Sigmoid colon (tissue), 6 donors: ENCODE measurements at regions not wholly inside any gene's neighbourhood (a gene's known extent, or its start where the extent isn't known, plus 50 kb on each side); places are given as distances from the start of the nearest gene placed in this dataset.

Experiments
- DNase-seq: peaks from one replicate; pipeline ENCODE4 v3.0.0-alpha.2; 2019
- H3K27ac ChIP-seq, 4 donors: fragments of 200-600 bp; sonication (generic); one replicate each; pipeline ENCODE4 v1.5.1; 2016 to 2019; ENCODE audit warnings: mild to moderate bottlenecking in 1 of 4
- H3K27me3 ChIP-seq, 3 donors: fragments of 200-600 bp; sonication (generic); one replicate each; pipeline ENCODE4 v1.5.1; 2019; ENCODE audit warnings: mild to moderate bottlenecking in 1 of 3
- H3K36me3 ChIP-seq, 4 donors: fragments of 200-600 bp; sonication (generic); one replicate each; pipeline ENCODE4 v1.5.1; 2016 to 2019
- H3K4me1 ChIP-seq, 4 donors: fragments of 200-600 bp; sonication (generic); one replicate each; pipeline ENCODE4 v1.5.1; 2017 to 2019
- H3K4me3 ChIP-seq, 4 donors: fragments of 200-600 bp; sonication (generic); one replicate each; pipeline ENCODE4 v1.5.1; 2017 to 2019; ENCODE audit warnings: mild to moderate bottlenecking in 2 of 4, moderate library complexity in 1 of 4
- H3K9me3 ChIP-seq, 4 donors: fragments of 200-600 bp in 3 of 4; sonication (generic) in 3 of 4; one replicate each; pipeline versions ENCODE4 v1.5.1 to v1.6.1; 2013 to 2019
- EP300 ChIP-seq, 4 donors: sonication (generic); formaldehyde crosslinking; IDR thresholded peaks; one replicate each; pipeline ENCODE4 v1.6.1; 2017; ENCODE audit warnings: antibody characterized with exemption in 4 of 4
- POLR2A ChIP-seq, 2 donors: fragments of 450-650 bp; IDR thresholded peaks; one replicate each; pipeline ENCODE4 v1.6.1; 2016; ENCODE audit warnings: antibody characterized with exemption in 2 of 2, mild to moderate bottlenecking in 2 of 2, moderate library complexity in 2 of 2
- POLR2AphosphoS5 ChIP-seq, 4 donors: sonication (generic); formaldehyde crosslinking; IDR thresholded peaks; one replicate each; pipeline ENCODE4 v1.6.1; 2017; ENCODE audit warnings: antibody characterized with exemption in 4 of 4
- WGBS, 2 donors: extraction: QIAGEN DNeasy Blood & Tissue Kit; methylation state at CpG; one replicate each; pipeline ENCODE4 v1.1.7; 2013; 5-methylcytosine and 5-hydroxymethylcytosine counted together
- intact Hi-C: fragments of 100-400 bp; cut with DNase I; formaldehyde crosslinking; loops from one replicate; pipeline ENCODE4 v1.15.1; 2023
- TF ChIP-seq, protein P1 (sequence below), 4 experiments: fragments of 450-650 bp in 3 of 4; fragments of 200-600 bp in 1 of 4; IDR thresholded peaks; one replicate each; pipeline ENCODE4 v1.5.1; 2016 to 2019; ENCODE audit warnings: antibody characterized with exemption in 4 of 4, mild to moderate bottlenecking in 3 of 4, moderate library complexity in 2 of 4
- donor health status: healthy with polysubstance abuse.
- donor health status: healthy.

DNA sequence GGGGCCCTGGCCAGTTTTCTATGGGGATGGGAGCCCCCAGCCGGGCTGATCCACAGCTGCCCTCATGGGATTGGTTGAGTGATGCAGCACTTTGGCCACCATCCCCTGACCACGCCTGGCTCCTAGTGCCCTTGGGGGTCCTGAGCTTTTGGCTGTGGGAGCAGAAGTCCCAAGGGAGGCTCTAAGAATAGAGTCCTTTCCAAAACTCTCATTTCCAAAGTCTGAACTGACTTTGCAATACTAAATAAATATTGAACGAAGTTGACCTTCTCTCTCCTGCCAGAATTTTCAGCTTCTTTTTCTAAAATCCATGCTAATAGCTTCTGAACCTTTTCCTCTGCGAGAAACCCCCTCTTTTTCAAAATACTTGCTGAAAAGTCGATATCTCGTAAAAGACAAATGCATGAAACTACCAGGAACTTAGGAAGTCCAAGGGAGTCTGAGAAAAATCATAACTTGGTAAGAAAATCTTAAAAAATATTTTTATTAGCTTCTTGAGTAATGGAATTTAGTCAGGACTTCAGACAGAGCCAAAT lies 62.7 kb upstream of the IGFBP3 start:
- no peak overlapping the region for H3K27ac ChIP-seq
- no peak for DNase-seq

DNA sequence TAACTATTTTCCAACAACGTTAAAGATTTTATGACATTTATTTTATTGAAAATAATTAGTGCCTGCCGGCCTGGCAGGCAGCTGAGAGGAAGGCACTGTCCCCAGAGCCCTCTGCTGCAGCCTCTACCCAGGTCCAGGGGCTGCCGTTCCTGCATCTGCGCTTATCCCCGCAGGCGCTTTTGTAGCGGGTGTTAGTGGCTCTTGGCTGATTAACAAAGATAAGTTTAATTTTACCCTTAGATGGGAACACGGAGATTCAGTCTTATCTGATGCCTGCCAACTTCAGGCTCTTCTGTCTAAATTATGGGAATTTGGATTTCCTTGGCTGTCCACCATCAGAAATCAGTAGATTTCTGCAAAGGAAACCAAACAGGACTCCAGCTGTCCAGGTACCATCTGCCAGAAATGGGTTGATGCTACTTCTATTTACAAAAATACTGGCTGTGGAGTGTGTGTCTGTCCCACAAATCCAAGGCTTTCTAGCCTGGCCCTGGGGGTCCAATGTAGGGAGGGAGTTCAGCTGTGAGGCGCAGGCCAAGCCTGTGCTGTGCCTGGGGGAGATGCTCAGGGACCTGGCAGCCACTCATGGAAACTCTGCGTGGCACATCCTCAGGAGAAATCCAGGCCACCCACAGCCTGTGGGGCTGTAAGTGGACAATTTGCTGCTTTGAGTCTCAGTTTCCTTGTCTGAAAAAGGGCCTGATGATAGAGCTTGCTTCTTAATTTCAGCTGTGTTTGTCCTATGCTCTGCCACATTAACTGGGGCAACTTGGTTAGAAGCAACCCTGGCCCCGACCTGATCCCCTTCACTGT lies 62.0 kb upstream of the IGFBP3 start:
- intact Hi-C loops, result no loop called here
- Histone ChIP-seq H3K9me3 (no peaks in the 10 kb centered on the region), H3K27me3 (no peaks in the 10 kb centered on the region), H3K27ac (no peak overlapping the region), H3K4me1 (peaks cover 0 to 26% (median 8%) of the 10 kb centered on the region in 4 donors), H3K4me3 (no peak overlapping the region), H3K36me3 (no peaks in the 10 kb centered on the region)
- TF ChIP-seq POLR2A (IDR thresholded peaks at IDR 0.05) (no peak), POLR2AphosphoS5 (IDR thresholded peaks at IDR 0.05) (no peak), EP300 (IDR thresholded peaks at IDR 0.05) (no peak)
- TF ChIP-seq, protein P1, sequence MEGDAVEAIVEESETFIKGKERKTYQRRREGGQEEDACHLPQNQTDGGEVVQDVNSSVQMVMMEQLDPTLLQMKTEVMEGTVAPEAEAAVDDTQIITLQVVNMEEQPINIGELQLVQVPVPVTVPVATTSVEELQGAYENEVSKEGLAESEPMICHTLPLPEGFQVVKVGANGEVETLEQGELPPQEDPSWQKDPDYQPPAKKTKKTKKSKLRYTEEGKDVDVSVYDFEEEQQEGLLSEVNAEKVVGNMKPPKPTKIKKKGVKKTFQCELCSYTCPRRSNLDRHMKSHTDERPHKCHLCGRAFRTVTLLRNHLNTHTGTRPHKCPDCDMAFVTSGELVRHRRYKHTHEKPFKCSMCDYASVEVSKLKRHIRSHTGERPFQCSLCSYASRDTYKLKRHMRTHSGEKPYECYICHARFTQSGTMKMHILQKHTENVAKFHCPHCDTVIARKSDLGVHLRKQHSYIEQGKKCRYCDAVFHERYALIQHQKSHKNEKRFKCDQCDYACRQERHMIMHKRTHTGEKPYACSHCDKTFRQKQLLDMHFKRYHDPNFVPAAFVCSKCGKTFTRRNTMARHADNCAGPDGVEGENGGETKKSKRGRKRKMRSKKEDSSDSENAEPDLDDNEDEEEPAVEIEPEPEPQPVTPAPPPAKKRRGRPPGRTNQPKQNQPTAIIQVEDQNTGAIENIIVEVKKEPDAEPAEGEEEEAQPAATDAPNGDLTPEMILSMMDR (IDR thresholded peaks at IDR 0.05), result no peak
- no peak for DNase-seq
- 75 to 81% methylated on average over 11 of the region's 11 CpGs for WGBS, 2 donors

More for the DNA sequence above, 62.7 kb upstream of the IGFBP3 start:
- intact Hi-C loops, result no loop called here
- no peaks in the 10 kb centered on the region for H3K27me3 ChIP-seq
- WGBS, 2 donors, result 59 to 71% methylated on average over 6 of the region's 6 CpGs
- no peaks in the 10 kb centered on the region for H3K9me3 ChIP-seq
- no peaks in the 10 kb centered on the region for H3K36me3 ChIP-seq
- no peak overlapping the region for H3K4me3 ChIP-seq
- TF ChIP-seq, protein P1 (IDR thresholded peaks at IDR 0.05), result no peak
- TF ChIP-seq POLR2A (IDR thresholded peaks at IDR 0.05) (no peak), EP300 (IDR thresholded peaks at IDR 0.05) (no peak), POLR2AphosphoS5 (IDR thresholded peaks at IDR 0.05) (no peak)
- H3K4me1 ChIP-seq, result peaks cover 0 to 19% (median 2%) of the 10 kb centered on the region in 4 donors

DNA sequence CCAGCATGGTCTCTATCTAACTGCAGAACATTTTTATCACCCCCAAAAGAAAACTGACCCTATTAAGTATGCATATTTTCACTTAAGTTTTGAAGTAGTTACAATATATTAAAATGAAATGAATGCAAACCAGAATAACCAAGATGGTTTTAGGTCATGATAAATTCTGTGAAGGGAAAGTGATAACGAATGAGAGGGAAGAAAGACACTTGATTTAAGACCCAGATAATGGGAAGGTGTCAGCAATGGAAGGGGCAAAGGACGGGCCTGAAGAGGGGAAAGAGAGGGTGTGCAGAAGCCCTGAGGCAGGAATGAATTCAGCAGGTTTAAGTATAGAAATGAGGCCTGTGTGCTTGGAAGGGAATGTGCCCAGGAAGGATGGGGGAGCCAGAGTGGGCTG lies 61.1 kb upstream of the IGFBP3 start:
- Histone ChIP-seq H3K36me3 (no peaks in the 10 kb centered on the region), H3K27ac (no peak overlapping the region), H3K9me3 (no peaks in the 10 kb centered on the region), H3K4me1 (peaks cover 0 to 34% (median 15%) of the 10 kb centered on the region in 4 donors), H3K27me3 (no peaks in the 10 kb centered on the region), H3K4me3 (no peak overlapping the region)
- TF ChIP-seq POLR2A (IDR thresholded peaks at IDR 0.05) (no peak), POLR2AphosphoS5 (IDR thresholded peaks at IDR 0.05) (no peak), EP300 (IDR thresholded peaks at IDR 0.05) (no peak)
- TF ChIP-seq, protein P1 (IDR thresholded peaks at IDR 0.05), result no peak
- intact Hi-C loops, result no loop called here
- 58 to 79% methylated on average over 2 of the region's 2 CpGs for WGBS, 2 donors
- no peak for DNase-seq

DNA sequence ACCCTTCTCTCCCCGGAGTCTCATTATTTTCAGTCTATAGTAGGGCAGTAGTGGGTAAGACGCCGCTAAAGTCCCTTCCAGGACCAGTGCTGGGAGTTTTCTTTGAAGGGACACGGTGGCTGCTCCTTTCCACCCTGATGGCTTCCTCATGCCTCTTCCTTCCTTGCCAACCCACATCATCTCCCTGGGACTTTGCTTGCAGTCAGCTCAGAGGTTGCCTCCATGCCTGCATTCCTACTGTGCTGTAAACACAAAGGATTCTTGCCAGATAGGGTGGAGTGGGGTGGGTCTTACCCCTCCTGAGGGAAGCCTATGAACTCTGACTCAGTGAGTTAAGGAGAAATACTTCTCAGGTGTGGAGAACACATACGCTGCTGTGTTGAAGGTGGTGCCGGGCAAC lies 59.9 kb upstream of the IGFBP3 start:
- Histone ChIP-seq H3K9me3 (no peaks in the 10 kb centered on the region), H3K27me3 (no peaks in the 10 kb centered on the region), H3K27ac (no peak overlapping the region), H3K36me3 (no peaks in the 10 kb centered on the region), H3K4me1 (peaks cover 0 to 34% (median 15%) of the 10 kb centered on the region in 4 donors), H3K4me3 (no peak overlapping the region)
- 93 to 97% methylated on average over 6 of the region's 6 CpGs for WGBS, 2 donors
- DNase-seq, result no peak
- TF ChIP-seq, protein P1 (IDR thresholded peaks at IDR 0.05), result no peak
- no peak for TF ChIP-seq POLR2AphosphoS5 (IDR thresholded peaks at IDR 0.05)
- TF ChIP-seq POLR2A (IDR thresholded peaks at IDR 0.05), result no peak
- TF ChIP-seq EP300 (IDR thresholded peaks at IDR 0.05), result no peak
- intact Hi-C loops, result no loop called here
